Keratinocyte (primary cell): ENCODE measurements at regions not wholly inside any gene's neighbourhood (a gene's known extent, or its start where the extent isn't known, plus 50 kb on each side); places are given as distances from the start of the nearest gene placed in this dataset.

Source experiments
- DNase-seq: peaks from one replicate; pipeline ENCODE4 v3.0.0-alpha.2; 2011; ENCODE audit warnings: low read depth, missing footprints, low spot score
- FAIRE-seq: peaks from 2 replicates; lab custom pipeline; 2011; peaks lifted over from hg19 to GRCh38; lab: Jason Lieb, UNC
- H2AFZ ChIP-seq: 2 replicates; pipeline ENCODE4 v1.6.0; 2012; ENCODE audit warnings: low read length, control low read depth, inconsistent platforms; ENCODE audit not compliant: control insufficient read depth
- H3K27ac ChIP-seq: 2 replicates; pipeline ENCODE4 v1.5.1; 2011; ENCODE audit warnings: low read length; ENCODE audit not compliant: control insufficient read depth, insufficient read depth
- H3K27me3 ChIP-seq: 3 replicates; pipeline ENCODE4 v1.6.0; 2011; ENCODE audit warnings: low read length; ENCODE audit not compliant: control insufficient read depth, insufficient read depth; ENCODE audit errors: extremely low read depth
- H3K36me3 ChIP-seq, 2 experiments: 2 replicates in 1 of 2; 3 replicates in 1 of 2; pipeline ENCODE4 v1.5.1; 2011; ENCODE audit warnings: low read length in 2 of 2, mild to moderate bottlenecking in 1 of 2; ENCODE audit not compliant: control insufficient read depth in 2 of 2, insufficient read depth in 2 of 2; ENCODE audit errors: extremely low read depth in 1 of 2
- H3K4me1 ChIP-seq: 3 replicates; pipeline ENCODE4 v1.5.1; 2011; ENCODE audit warnings: low read length; ENCODE audit not compliant: control insufficient read depth, insufficient read depth; ENCODE audit errors: extremely low read depth
- H3K4me2 ChIP-seq: 3 replicates; pipeline ENCODE4 v1.6.0; 2011; ENCODE audit warnings: low read depth, low read length; ENCODE audit not compliant: control insufficient read depth, insufficient read depth; ENCODE audit errors: extremely low read depth
- H3K4me3 ChIP-seq, 3 experiments: fragments of 200-600 bp in 1 of 3; sonication (generic) in 1 of 3; 2 replicates in 2 of 3; 3 replicates in 1 of 3; pipeline ENCODE4 v1.5.1; 2011 to 2016; ENCODE audit warnings: low read length in 3 of 3, mild to moderate bottlenecking in 3 of 3, control low read depth in 2 of 3, inconsistent platforms in 1 of 3, low read depth in 1 of 3, mixed read lengths in 1 of 3, mixed run types in 1 of 3, moderate library complexity in 1 of 3; ENCODE audit not compliant: control insufficient read depth in 2 of 3, insufficient read depth in 2 of 3; ENCODE audit errors: extremely low read depth in 1 of 3
- H3K79me2 ChIP-seq: 2 replicates; pipeline ENCODE4 v1.6.0; 2012; ENCODE audit warnings: low read length; ENCODE audit not compliant: control insufficient read depth, insufficient read depth
- H3K9ac ChIP-seq: 3 replicates; pipeline ENCODE4 v1.6.0; 2011; ENCODE audit warnings: low read length; ENCODE audit not compliant: control insufficient read depth, insufficient read depth; ENCODE audit errors: extremely low read depth
- H3K9me1 ChIP-seq: 3 replicates; pipeline ENCODE4 v1.6.0; 2011; ENCODE audit warnings: low read length; ENCODE audit not compliant: control insufficient read depth, insufficient read depth; ENCODE audit errors: extremely low read depth
- H3K9me3 ChIP-seq: 2 replicates; pipeline ENCODE4 v1.5.1; 2012; ENCODE audit warnings: low read depth, low read length; ENCODE audit not compliant: control insufficient read depth
- H4K20me1 ChIP-seq: 3 replicates; pipeline ENCODE4 v1.6.0; 2011; ENCODE audit warnings: low read length; ENCODE audit not compliant: control insufficient read depth, insufficient read depth; ENCODE audit errors: extremely low read depth
- CTCF ChIP-seq, 3 experiments: IDR thresholded peaks in 1 of 3; conservative IDR thresholded peaks in 1 of 3; optimal IDR thresholded peaks in 1 of 3; 2 replicates in 2 of 3; 3 replicates in 1 of 3; pipeline versions ENCODE3 to v1.5.1; 2011; ENCODE audit warnings: low read length in 3 of 3, mild to moderate bottlenecking in 3 of 3, moderate library complexity in 2 of 3, control low read depth in 1 of 3, inconsistent platforms in 1 of 3; ENCODE audit not compliant: insufficient read depth in 2 of 3; ENCODE audit errors: extremely low read depth in 1 of 3
- EZH2 ChIP-seq: IDR thresholded peaks from one replicate; pipeline ENCODE4 v1.6.1; 2012; ENCODE audit warnings: inconsistent platforms, mild to moderate bottlenecking, low read length, moderate library complexity
- dilution Hi-C: fragments of 300-500 bp; cut with MboI; formaldehyde crosslinking; loops from one replicate; pipeline ENCODE4 v1.7.0; 2020; ENCODE audit warnings: low sequenced_read_pairs; ENCODE audit not compliant: extremely low pct_ligation_motif_present

- H3K27me3 ChIP-seq, result no peaks in the 10 kb centered on the region
- no peak for FAIRE-seq
- H3K9ac ChIP-seq, result no peak overlapping the region
Measured at GRCh38 chr2:107258531-107259407, 372.8 kb upstream of the ST6GAL2 start.

GRCh38 chr2:107259408-107260195 is 373.6 kb upstream of the ST6GAL2 start:
- Histone ChIP-seq H3K36me3 (no peaks in the 10 kb centered on the region), H2AFZ (no peak overlapping the region), H3K27me3 (no peaks in the 10 kb centered on the region), H3K4me3 (no peak overlapping the region), H3K4me2 (no peak overlapping the region), H3K4me1 (no peaks in the 10 kb centered on the region), H3K9me1 (no peaks in the 10 kb centered on the region), H4K20me1 (no peaks in the 10 kb centered on the region), H3K79me2 (no peaks in the 10 kb centered on the region), H3K9me3 (no peaks in the 10 kb centered on the region), H3K27ac (no peak overlapping the region), H3K9ac (no peak overlapping the region)
- no peak for TF ChIP-seq EZH2
- TF ChIP-seq CTCF (optimal IDR thresholded peaks at IDR 0.05 in 1 of 3, IDR thresholded peaks at IDR 0.05 in 1 of 3, conservative IDR thresholded peaks at IDR 0.05 in 1 of 3; ENCODE audit: extremely low read depth in 1 of 3, insufficient read depth in 2 of 3, low read length in 3 of 3), result no peak
- dilution Hi-C loops, result no loop called here
- FAIRE-seq (no peak), DNase-seq (no peak)

More at GRCh38 chr2:107258531-107259407, 372.8 kb upstream of the ST6GAL2 start:
- Histone ChIP-seq H3K79me2 (no peaks in the 10 kb centered on the region), H3K4me3 (no peak overlapping the region), H3K9me1 (no peaks in the 10 kb centered on the region), H2AFZ (no peak overlapping the region), H4K20me1 (no peaks in the 10 kb centered on the region), H3K4me1 (no peaks in the 10 kb centered on the region), H3K27ac (no peak overlapping the region), H3K36me3 (no peaks in the 10 kb centered on the region), H3K4me2 (no peak overlapping the region), H3K9me3 (no peaks in the 10 kb centered on the region)
- dilution Hi-C loops, result no loop called here
- TF ChIP-seq CTCF (optimal IDR thresholded peaks at IDR 0.05 in 1 of 3, IDR thresholded peaks at IDR 0.05 in 1 of 3, conservative IDR thresholded peaks at IDR 0.05 in 1 of 3; ENCODE audit: extremely low read depth in 1 of 3, insufficient read depth in 2 of 3, low read length in 3 of 3), result no peak
- no peak for TF ChIP-seq EZH2
- no peak for DNase-seq
